ENCODE measurements at regions not wholly inside any gene's neighbourhood (a gene's known extent, or its start where the extent isn't known, plus 50 kb on each side); places are given as distances from the start of the nearest gene placed in this dataset.
A peak's percentile ranks its signal among the peaks of the same experiment; 100 is the strongest.

DNA sequence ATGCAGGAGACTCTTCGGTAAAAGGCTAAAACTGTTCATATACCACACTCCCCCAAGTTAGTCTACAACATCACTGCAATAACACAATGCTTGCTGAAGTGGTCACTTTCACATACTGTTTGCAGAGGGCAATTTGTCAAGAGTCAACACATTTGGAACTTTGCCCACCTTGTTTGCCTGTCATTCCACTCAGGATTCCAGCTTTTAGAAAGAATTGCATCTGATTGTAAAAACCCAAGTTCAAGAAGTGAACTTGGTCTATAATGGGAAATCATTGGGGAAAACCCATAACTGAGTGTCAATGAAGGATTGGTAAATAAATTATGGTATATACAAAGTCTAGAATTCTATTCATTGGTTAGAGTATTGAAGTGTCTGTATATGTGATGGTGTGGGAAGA, 120.5 kb downstream of the GADD45G start:
- no peak for DNase-seq
- Histone ChIP-seq H3K27ac (ENCODE audit: low read depth in 1 of 2, low read length in 2 of 2) (no peak overlapping the region), H3K36me3 (ENCODE audit: control insufficient read depth in 1 of 2, insufficient read depth in 2 of 2, low read length in 1 of 2) (no peaks in the 10 kb centered on the region), H3K27me3 (ENCODE audit: control insufficient read depth in 1 of 2, insufficient read depth in 2 of 2, low read length in 1 of 2) (no peaks in the 10 kb centered on the region), H3K4me1 (ENCODE audit: control insufficient read depth in 1 of 2, insufficient read depth in 2 of 2, low read length in 2 of 2) (no peaks in the 10 kb centered on the region), H3K9me3 (ENCODE audit: control insufficient read depth, low read length) (no peaks in the 10 kb centered on the region), H3K4me3 (ENCODE audit: low read length in 2 of 2) (no peak overlapping the region)
- WGBS, 2 donors = 96 to 97% methylated on average over 1 of the region's 1 CpG
- no peak for ATAC-seq (ENCODE audit: low FRiP score)
- intact Hi-C loops (cut with DNase I) = no loop called here

DNA sequence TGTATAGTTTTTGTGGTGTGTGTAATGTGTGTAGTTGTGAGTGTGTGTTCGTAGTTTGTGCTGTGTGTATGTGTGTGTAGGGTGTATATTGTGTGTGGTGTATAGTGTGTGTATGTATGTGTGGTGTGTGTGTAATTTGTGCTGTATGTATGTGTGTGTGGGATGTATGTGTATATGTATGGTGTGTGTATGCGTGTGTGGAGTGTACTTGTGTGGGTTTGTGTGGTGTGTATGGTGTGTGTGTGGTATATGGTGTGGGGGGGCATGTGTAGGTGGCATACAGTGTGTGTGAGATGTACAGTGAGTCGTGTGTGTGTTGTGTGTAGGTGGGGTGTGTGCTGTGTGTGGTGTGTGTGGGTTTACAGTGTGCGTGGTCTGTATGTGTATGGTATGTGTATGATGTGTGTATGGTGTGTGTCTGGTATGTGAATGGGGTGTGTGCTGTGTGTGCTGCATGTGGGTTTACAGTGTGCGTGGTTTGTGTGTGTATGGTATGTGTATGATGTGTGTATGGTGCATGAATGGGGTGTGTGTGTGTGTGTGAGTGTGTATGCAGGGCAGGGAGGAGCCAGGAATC, 125.2 kb downstream of the GADD45G start:
- no peaks in the 10 kb centered on the region for H3K4me1 ChIP-seq (ENCODE audit: control insufficient read depth in 1 of 2, insufficient read depth in 2 of 2, low read length in 2 of 2)
- intact Hi-C loops (cut with DNase I) = loop anchor here in 1 of 2 donors (10.0 kb wide), 1 partner anchor 365 kb away; no protein-coding TSS in a partner anchor
- no peaks in the 10 kb centered on the region for H3K9me3 ChIP-seq (ENCODE audit: control insufficient read depth, low read length)
- no peak overlapping the region for H3K27ac ChIP-seq (ENCODE audit: low read depth in 1 of 2, low read length in 2 of 2)
- DNase-seq (no peak), ATAC-seq (ENCODE audit: low FRiP score) (peak; percentile 36)
- WGBS, 2 donors = 78 to 87% methylated on average over 5 of the region's 5 CpGs
- no peaks in the 10 kb centered on the region for H3K27me3 ChIP-seq (ENCODE audit: control insufficient read depth in 1 of 2, insufficient read depth in 2 of 2, low read length in 1 of 2)
- no peaks in the 10 kb centered on the region for H3K36me3 ChIP-seq (ENCODE audit: control insufficient read depth in 1 of 2, insufficient read depth in 2 of 2, low read length in 1 of 2)
- no peak overlapping the region for H3K4me3 ChIP-seq (ENCODE audit: low read length in 2 of 2)

DNA sequence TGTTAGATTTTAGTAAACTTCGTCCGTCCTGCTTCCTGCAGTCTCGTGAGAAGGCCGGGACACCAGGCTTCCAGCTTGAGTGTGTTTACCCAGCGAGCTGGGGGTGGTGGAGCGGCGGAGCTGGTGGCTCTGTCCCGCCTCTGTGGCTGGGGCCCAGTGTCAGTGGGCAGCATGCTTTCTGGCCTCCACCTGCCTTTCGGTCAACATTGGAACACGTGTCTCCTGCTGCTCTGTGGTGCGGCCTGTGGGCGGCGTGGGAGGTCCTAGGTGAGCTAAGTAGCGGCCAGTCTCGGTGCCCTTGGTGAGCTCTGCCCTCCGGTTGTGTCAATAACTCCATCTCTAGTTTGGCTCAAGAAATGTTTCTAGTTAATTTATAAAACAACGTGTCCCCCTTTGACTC, 125.9 kb downstream of the GADD45G start:
- ATAC-seq (ENCODE audit: low FRiP score) (no peak), DNase-seq (no peak)
- no peak overlapping the region for H3K4me3 ChIP-seq (ENCODE audit: low read length in 2 of 2)
- intact Hi-C loops (cut with DNase I) = loop anchor here in 1 of 2 donors (10.0 kb wide), 1 partner anchor 364 kb away; no protein-coding TSS in a partner anchor
- H3K9me3 ChIP-seq (ENCODE audit: control insufficient read depth, low read length) = no peaks in the 10 kb centered on the region
- H3K27me3 ChIP-seq (ENCODE audit: control insufficient read depth in 1 of 2, insufficient read depth in 2 of 2, low read length in 1 of 2) = no peaks in the 10 kb centered on the region
- WGBS, 2 donors = 79 to 82% methylated on average over 17 of the region's 17 CpGs
- H3K27ac ChIP-seq (ENCODE audit: low read depth in 1 of 2, low read length in 2 of 2) = no peak overlapping the region
- no peaks in the 10 kb centered on the region for H3K4me1 ChIP-seq (ENCODE audit: control insufficient read depth in 1 of 2, insufficient read depth in 2 of 2, low read length in 2 of 2)
- no peaks in the 10 kb centered on the region for H3K36me3 ChIP-seq (ENCODE audit: control insufficient read depth in 1 of 2, insufficient read depth in 2 of 2, low read length in 1 of 2)

DNA sequence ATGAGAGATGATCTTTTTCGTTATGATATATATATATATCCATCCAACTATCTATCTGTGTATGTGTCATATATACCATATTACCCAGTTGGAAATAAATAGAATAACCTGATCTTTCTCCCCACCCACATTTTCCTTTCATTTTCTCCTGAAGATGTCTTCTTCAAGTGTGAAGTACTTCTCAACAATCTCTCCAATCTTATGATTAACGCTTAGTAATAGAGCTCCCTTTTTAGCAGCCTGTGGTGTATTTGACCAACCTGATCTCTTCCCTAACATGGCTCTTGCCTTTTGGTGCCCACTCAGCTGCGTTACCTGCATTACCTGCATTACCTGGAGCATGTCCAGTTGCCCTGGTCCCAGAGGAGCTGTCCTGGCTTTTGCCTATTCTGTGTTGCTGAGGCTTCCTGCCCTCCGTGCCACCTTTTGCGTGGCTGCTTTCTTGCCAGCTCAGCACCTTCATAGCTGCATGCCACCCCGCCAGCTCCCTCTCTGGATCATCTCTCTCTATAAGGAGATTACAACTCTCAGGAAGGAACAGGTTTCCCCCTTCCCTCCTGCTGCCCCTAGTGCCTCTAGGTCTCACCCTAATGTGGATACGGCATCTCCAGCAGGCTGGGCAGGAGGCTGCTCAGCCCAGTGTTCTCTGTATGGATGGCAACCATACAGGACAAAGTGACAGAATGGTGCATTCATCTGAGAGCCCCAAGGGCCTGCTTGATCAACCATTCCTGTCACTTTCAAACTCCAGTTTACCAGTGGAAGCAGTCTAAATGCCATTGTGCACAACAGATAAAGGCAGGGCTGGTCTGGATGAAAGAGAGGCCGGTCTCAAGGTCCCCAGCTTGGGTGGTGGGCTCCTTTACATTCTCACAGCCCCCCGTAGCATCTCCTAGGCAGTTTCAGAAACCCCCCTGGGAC, 126.7 kb downstream of the GADD45G start:
- no peaks in the 10 kb centered on the region for H3K4me1 ChIP-seq (ENCODE audit: control insufficient read depth in 1 of 2, insufficient read depth in 2 of 2, low read length in 2 of 2)
- no peak overlapping the region for H3K27ac ChIP-seq (ENCODE audit: low read depth in 1 of 2, low read length in 2 of 2)
- intact Hi-C loops (cut with DNase I) = loop anchor here in 1 of 2 donors (10.0 kb wide), 1 partner anchor 363 kb away; no protein-coding TSS in a partner anchor
- H3K36me3 ChIP-seq (ENCODE audit: control insufficient read depth in 1 of 2, insufficient read depth in 2 of 2, low read length in 1 of 2) = no peaks in the 10 kb centered on the region
- H3K27me3 ChIP-seq (ENCODE audit: control insufficient read depth in 1 of 2, insufficient read depth in 2 of 2, low read length in 1 of 2) = no peaks in the 10 kb centered on the region
- 89 to 98% methylated on average over 9 of the region's 9 CpGs for WGBS, 2 donors
- H3K4me3 ChIP-seq (ENCODE audit: low read length in 2 of 2) = no peak overlapping the region
- DNase-seq = no peak
- ATAC-seq (ENCODE audit: low FRiP score) = no peak
- no peaks in the 10 kb centered on the region for H3K9me3 ChIP-seq (ENCODE audit: control insufficient read depth, low read length)

DNA sequence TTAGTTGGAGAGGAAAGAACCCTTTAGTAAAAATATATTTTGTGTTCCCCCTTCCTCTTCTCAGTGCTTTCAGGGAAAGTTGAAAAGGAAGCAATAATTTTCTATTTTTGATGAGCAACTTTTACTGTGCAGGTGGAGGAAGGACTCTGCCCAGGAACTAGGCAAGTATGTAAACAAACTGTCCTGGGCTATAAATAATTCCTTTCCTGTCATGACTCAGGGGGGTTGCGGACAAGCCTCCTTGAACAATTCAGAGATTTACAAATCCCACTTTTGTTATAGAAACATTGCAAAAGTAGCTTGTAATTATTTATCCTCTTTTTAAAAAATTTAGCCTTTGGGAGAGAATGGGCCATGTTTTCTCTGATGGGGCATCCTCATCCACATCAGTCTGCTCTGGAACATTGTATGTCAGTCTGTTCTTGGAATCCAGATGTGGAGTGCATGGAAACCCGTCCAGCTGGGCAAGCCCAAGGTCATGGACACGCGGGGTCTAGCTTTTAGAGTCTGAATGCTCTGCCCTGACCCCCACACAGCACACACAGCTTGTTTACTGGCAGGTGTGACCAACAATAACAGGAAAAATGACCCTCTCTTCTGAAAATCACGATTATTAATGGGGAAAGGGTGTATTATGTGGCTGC, 127.6 kb downstream of the GADD45G start:
- H3K9me3 ChIP-seq (ENCODE audit: control insufficient read depth, low read length) = no peaks in the 10 kb centered on the region
- no peak overlapping the region for H3K4me3 ChIP-seq (ENCODE audit: low read length in 2 of 2)
- no peaks in the 10 kb centered on the region for H3K36me3 ChIP-seq (ENCODE audit: control insufficient read depth in 1 of 2, insufficient read depth in 2 of 2, low read length in 1 of 2)
- intact Hi-C loops (cut with DNase I) = loop anchor here in 1 of 2 donors (10.0 kb wide), 1 partner anchor 362 kb away; no protein-coding TSS in a partner anchor
- 83 to 88% methylated on average over 5 of the region's 5 CpGs for WGBS, 2 donors
- H3K27me3 ChIP-seq (ENCODE audit: control insufficient read depth in 1 of 2, insufficient read depth in 2 of 2, low read length in 1 of 2) = no peaks in the 10 kb centered on the region
- DNase-seq = no peak
- no peak for ATAC-seq (ENCODE audit: low FRiP score)
- H3K27ac ChIP-seq (ENCODE audit: low read depth in 1 of 2, low read length in 2 of 2) = no peak overlapping the region
- H3K4me1 ChIP-seq (ENCODE audit: control insufficient read depth in 1 of 2, insufficient read depth in 2 of 2, low read length in 2 of 2) = no peaks in the 10 kb centered on the region

DNA sequence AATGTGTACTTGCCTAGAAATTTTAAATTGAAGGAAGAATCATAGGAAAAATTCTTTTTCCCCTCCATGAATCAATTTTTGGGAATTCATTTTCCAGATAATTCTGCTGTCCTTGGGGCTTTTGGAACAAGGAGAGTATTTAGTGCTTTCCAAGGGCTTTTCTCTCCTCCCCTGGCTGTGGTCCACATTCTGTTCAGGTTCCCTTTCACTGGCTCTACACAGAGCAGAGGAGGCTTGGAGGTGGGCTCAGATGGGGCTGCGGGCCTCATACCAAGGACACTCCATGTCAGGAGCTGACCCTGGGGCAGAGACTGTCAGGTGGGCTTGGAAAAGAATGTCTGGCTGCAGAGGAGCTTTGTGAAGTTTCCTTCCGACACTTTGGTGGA, 128.1 kb downstream of the GADD45G start:
- Histone ChIP-seq H3K36me3 (ENCODE audit: control insufficient read depth in 1 of 2, insufficient read depth in 2 of 2, low read length in 1 of 2) (no peaks in the 10 kb centered on the region), H3K9me3 (ENCODE audit: control insufficient read depth, low read length) (no peaks in the 10 kb centered on the region), H3K4me3 (ENCODE audit: low read length in 2 of 2) (no peak overlapping the region), H3K4me1 (ENCODE audit: control insufficient read depth in 1 of 2, insufficient read depth in 2 of 2, low read length in 2 of 2) (no peaks in the 10 kb centered on the region), H3K27me3 (ENCODE audit: control insufficient read depth in 1 of 2, insufficient read depth in 2 of 2, low read length in 1 of 2) (no peaks in the 10 kb centered on the region), H3K27ac (ENCODE audit: low read depth in 1 of 2, low read length in 2 of 2) (no peak overlapping the region)
- no peak for ATAC-seq (ENCODE audit: low FRiP score)
- WGBS, 2 donors = 97 to 100% methylated on average over 2 of the region's 2 CpGs
- intact Hi-C loops (cut with DNase I) = loop anchor here in 1 of 2 donors (10.0 kb wide), 1 partner anchor 362 kb away; no protein-coding TSS in a partner anchor
- DNase-seq = no peak

DNA sequence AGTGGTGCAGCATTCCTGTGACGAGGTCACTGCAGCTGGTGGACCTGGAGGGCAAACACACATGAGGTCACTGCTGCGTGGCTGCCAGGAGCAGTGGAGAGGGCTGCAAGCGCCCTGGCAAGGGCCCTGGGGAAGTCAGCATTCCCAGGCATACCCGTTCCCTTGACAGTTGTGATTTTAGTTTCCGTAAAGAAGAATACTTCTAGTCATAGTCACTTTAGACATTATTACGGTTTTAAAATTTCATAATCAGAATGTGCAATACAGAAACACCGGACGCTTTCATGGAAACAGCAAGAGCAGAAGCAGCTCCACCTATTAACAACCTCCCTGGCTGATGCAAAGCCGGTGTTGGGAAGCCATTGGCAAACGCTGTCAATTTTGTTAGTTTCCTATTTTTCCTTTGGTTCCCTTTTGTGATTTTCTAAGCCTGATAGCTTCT, 129.8 kb downstream of the GADD45G start:
- H3K27me3 ChIP-seq (ENCODE audit: control insufficient read depth in 1 of 2, insufficient read depth in 2 of 2, low read length in 1 of 2) = no peaks in the 10 kb centered on the region
- DNase-seq = no peak
- no peaks in the 10 kb centered on the region for H3K9me3 ChIP-seq (ENCODE audit: control insufficient read depth, low read length)
- no peak overlapping the region for H3K4me3 ChIP-seq (ENCODE audit: low read length in 2 of 2)
- WGBS, 2 donors = 26 to 32% methylated on average over 10 of the region's 10 CpGs
- intact Hi-C loops (cut with DNase I) = loop anchor here in 1 of 2 donors (10.0 kb wide), 1 partner anchor 360 kb away; no protein-coding TSS in a partner anchor
- H3K36me3 ChIP-seq (ENCODE audit: control insufficient read depth in 1 of 2, insufficient read depth in 2 of 2, low read length in 1 of 2) = no peaks in the 10 kb centered on the region
- ATAC-seq (ENCODE audit: low FRiP score) = no peak
- H3K4me1 ChIP-seq (ENCODE audit: control insufficient read depth in 1 of 2, insufficient read depth in 2 of 2, low read length in 2 of 2) = no peaks in the 10 kb centered on the region
- no peak overlapping the region for H3K27ac ChIP-seq (ENCODE audit: low read depth in 1 of 2, low read length in 2 of 2)

DNA sequence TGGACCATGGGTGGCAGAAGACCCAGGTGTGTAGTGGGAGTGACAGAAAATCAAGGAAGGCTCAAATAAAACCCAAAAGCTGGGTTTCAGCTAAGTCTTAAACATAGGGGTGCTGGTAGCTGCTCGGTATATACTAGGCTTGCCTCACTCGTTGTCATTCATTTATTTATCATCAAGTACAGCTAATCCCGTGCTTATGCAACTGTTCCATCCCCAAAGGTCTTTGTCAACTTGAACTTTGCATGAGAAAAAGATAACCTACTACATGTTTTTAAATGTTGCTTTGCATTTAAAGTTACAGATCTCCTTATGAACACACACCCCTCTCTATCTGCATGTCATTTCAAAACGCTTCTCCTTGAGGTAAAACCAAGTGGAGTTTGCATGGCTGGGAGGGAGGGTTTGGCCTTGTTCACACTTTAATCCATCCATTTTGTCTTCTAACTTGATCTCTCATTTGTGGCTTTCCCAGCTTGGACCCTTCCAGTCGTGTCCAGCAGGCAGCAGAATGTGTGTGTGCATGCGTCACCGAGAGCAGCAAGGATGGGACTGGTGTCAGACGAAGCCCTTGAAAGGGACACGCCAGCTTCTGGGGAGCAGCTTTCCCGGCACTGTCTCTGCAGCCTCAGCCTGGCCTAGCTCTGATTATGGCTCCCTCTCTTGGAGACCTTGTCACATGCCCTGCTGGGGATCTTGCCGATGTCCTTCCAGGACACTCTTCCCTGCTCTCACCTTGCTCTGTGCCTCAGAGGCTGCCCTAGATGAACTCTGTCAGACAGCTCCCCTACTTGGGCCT, 133.5 kb downstream of the GADD45G start:
- ATAC-seq (ENCODE audit: low FRiP score) = no peak
- Histone ChIP-seq H3K27ac (ENCODE audit: low read depth in 1 of 2, low read length in 2 of 2) (no peak overlapping the region), H3K4me1 (ENCODE audit: control insufficient read depth in 1 of 2, insufficient read depth in 2 of 2, low read length in 2 of 2) (no peaks in the 10 kb centered on the region)

More for the DNA sequence above, 133.5 kb downstream of the GADD45G start:
- no peak for DNase-seq
- WGBS, 2 donors = 93 to 95% methylated on average over 11 of the region's 11 CpGs
- no peaks in the 10 kb centered on the region for H3K9me3 ChIP-seq (ENCODE audit: control insufficient read depth, low read length)
- intact Hi-C loops (cut with DNase I) = loop anchor here in 1 of 2 donors (10.0 kb wide), 1 partner anchor 356 kb away; no protein-coding TSS in a partner anchor
- H3K4me3 ChIP-seq (ENCODE audit: low read length in 2 of 2) = no peak overlapping the region
- H3K27me3 ChIP-seq (ENCODE audit: control insufficient read depth in 1 of 2, insufficient read depth in 2 of 2, low read length in 1 of 2) = no peaks in the 10 kb centered on the region
- H3K36me3 ChIP-seq (ENCODE audit: control insufficient read depth in 1 of 2, insufficient read depth in 2 of 2, low read length in 1 of 2) = no peaks in the 10 kb centered on the region
